Adrenal gland (tissue), 5 donors: ENCODE measurements at regions not wholly inside any gene's neighbourhood (a gene's known extent, or its start where the extent isn't known, plus 50 kb on each side); places are given as distances from the start of the nearest gene placed in this dataset.

ENCODE experiments used
- POLR2A ChIP-seq, 2 donors: fragments of 450-650 bp; IDR thresholded peaks; one replicate each; pipeline ENCODE4 v1.6.1; 2017; ENCODE audit warnings: antibody characterized with exemption in 2 of 2, mild to moderate bottlenecking in 2 of 2, moderate library complexity in 1 of 2
- TF ChIP-seq, protein P1 (sequence below), 6 experiments: fragments of 450-650 bp in 4 of 6; fragments of 200-600 bp in 2 of 6; sonication (generic) in 1 of 6; IDR thresholded peaks; 1 replicate in 5 of 6; 2 replicates in 1 of 6; pipeline versions ENCODE4 v1.5.1 to v1.8.0; 2016 to 2021; ENCODE audit warnings: antibody characterized with exemption in 6 of 6, mild to moderate bottlenecking in 2 of 6, moderate library complexity in 1 of 6
- donor health status: DM: no; HTN: no; CAD: no.

DNA sequence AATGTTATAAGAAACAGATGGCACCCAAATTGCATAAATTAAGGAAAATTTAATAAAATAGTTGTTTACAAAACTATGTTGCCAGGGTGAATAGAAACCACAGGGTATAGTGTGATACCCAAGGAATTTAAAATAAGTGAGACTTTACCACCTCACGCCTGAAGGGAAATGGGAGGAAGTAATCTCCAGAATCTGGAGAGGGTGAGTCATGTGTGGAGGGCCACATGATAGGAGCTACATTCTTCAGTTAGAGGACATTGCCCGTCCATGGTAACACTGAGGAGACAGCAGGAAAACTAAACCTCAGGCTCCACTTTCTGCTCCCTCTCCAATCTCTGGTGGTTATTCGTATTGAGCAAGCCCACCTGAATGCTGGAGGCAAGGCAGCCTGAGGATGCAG lies 97.2 kb upstream of the NXPH2 start:
- TF ChIP-seq, protein P1, sequence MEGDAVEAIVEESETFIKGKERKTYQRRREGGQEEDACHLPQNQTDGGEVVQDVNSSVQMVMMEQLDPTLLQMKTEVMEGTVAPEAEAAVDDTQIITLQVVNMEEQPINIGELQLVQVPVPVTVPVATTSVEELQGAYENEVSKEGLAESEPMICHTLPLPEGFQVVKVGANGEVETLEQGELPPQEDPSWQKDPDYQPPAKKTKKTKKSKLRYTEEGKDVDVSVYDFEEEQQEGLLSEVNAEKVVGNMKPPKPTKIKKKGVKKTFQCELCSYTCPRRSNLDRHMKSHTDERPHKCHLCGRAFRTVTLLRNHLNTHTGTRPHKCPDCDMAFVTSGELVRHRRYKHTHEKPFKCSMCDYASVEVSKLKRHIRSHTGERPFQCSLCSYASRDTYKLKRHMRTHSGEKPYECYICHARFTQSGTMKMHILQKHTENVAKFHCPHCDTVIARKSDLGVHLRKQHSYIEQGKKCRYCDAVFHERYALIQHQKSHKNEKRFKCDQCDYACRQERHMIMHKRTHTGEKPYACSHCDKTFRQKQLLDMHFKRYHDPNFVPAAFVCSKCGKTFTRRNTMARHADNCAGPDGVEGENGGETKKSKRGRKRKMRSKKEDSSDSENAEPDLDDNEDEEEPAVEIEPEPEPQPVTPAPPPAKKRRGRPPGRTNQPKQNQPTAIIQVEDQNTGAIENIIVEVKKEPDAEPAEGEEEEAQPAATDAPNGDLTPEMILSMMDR (IDR thresholded peaks at IDR 0.05), result no peak
- no peak for TF ChIP-seq POLR2A (IDR thresholded peaks at IDR 0.05)
